GM23248 (cell line): ENCODE measurements at regions not wholly inside any gene's neighbourhood (a gene's known extent, or its start where the extent isn't known, plus 50 kb on each side); places are given as distances from the start of the nearest gene placed in this dataset.

ENCODE experiments used
- DNase-seq: peaks from one replicate; pipeline ENCODE4 v3.0.0-alpha.2; 2015
- H2AFZ ChIP-seq: fragments of 200-600 bp; sonication (generic); 2 replicates; pipeline ENCODE4 v1.6.1; 2016; ENCODE audit warnings: antibody characterized with exemption
- H3F3A ChIP-seq: fragments of 200-600 bp; sonication (generic); 2 replicates; pipeline ENCODE4 v1.6.1; 2016; ENCODE audit warnings: mild to moderate bottlenecking, antibody characterized with exemption, mixed run types; ENCODE audit not compliant: insufficient read depth
- H3K27ac ChIP-seq: fragments of 200-600 bp; sonication (generic); 2 replicates; pipeline ENCODE4 v1.5.1; 2016; ENCODE audit warnings: mild to moderate bottlenecking
- H3K27me3 ChIP-seq: fragments of 200-600 bp; sonication (generic); replicated peaks from 2 replicates; pipeline ENCODE4 v1.6.1; 2016; ENCODE audit warnings: mild to moderate bottlenecking; ENCODE audit not compliant: insufficient read depth
- H3K36me3 ChIP-seq: fragments of 200-600 bp; sonication (generic); 2 replicates; pipeline ENCODE4 v1.6.1; 2016; ENCODE audit warnings: low read depth, mild to moderate bottlenecking
- H3K4me1 ChIP-seq: fragments of 200-600 bp; sonication (generic); 2 replicates; pipeline ENCODE4 v1.6.1; 2016; ENCODE audit warnings: mild to moderate bottlenecking; ENCODE audit not compliant: insufficient read depth
- H3K4me2 ChIP-seq: fragments of 200-600 bp; sonication (generic); one replicate; pipeline ENCODE4 v1.6.1; 2016; ENCODE audit warnings: mild to moderate bottlenecking; ENCODE audit not compliant: unreplicated experiment
- H3K4me3 ChIP-seq: fragments of 200-600 bp; sonication (generic); 2 replicates; pipeline ENCODE4 v1.5.1; 2016; ENCODE audit warnings: mild to moderate bottlenecking
- H3K79me2 ChIP-seq: fragments of 200-600 bp; sonication (generic); 2 replicates; pipeline ENCODE4 v1.6.1; 2016; ENCODE audit warnings: mild to moderate bottlenecking; ENCODE audit not compliant: insufficient read depth
- H3K9ac ChIP-seq: fragments of 200-600 bp; sonication (generic); 2 replicates; pipeline ENCODE4 v1.6.1; 2016; ENCODE audit warnings: mild to moderate bottlenecking
- H3K9me2 ChIP-seq: fragments of 200-600 bp; sonication (generic); 2 replicates; pipeline ENCODE4 v1.6.1; 2016; ENCODE audit warnings: mixed run types, mild to moderate bottlenecking, moderate library complexity; ENCODE audit not compliant: insufficient read depth
- H3K9me3 ChIP-seq: fragments of 200-600 bp; sonication (generic); one replicate; pipeline ENCODE4 v1.6.1; 2017; ENCODE audit warnings: low read depth
- H4K20me1 ChIP-seq: fragments of 200-600 bp; sonication (generic); 2 replicates; pipeline ENCODE4 v1.6.0; 2016; ENCODE audit not compliant: insufficient read depth
- EZH2 ChIP-seq: fragments of 200-600 bp; sonication (generic); IDR thresholded peaks from 2 replicates; pipeline ENCODE4 v1.6.1; 2018; ENCODE audit warnings: antibody characterized with exemption, mild to moderate bottlenecking; ENCODE audit not compliant: insufficient read depth, poor library complexity, severe bottlenecking
- EZH2phosphoT487 ChIP-seq: fragments of 200-600 bp; sonication (generic); IDR thresholded peaks from 2 replicates; pipeline ENCODE4 v1.6.1; 2018; ENCODE audit warnings: antibody characterized with exemption, moderate library complexity, mild to moderate bottlenecking, low read depth; ENCODE audit not compliant: insufficient read depth
- WGBS, 2 experiments: methylation state at CpG; one replicate each; pipeline ENCODE4 v1.1.6; 2015 to 2017; ENCODE audit warnings: low lambda C conversion rate in 2 of 2, low coverage in 1 of 2; ENCODE audit errors: missing lambda C conversion rate in 2 of 2; 5-methylcytosine and 5-hydroxymethylcytosine counted together
- in situ Hi-C: fragments of 300-500 bp; cut with MboI; formaldehyde crosslinking; loops from 2 replicates; pipeline ENCODE4 v1.15.0; 2020

- Histone ChIP-seq H3K36me3 (no peaks in the 10 kb centered on the region), H3K9me2 (no peaks in the 10 kb centered on the region), H3K9me3 (no peaks in the 10 kb centered on the region), H3K4me1 (peaks cover 8% of the 10 kb centered on the region), H2AFZ (0 out of 2 replicates have a peak overlapping the region, but pooled peaks have one; percentile 16), H3K79me2 (no peaks in the 10 kb centered on the region), H3K4me3 (no peak overlapping the region), H3K4me2 (no peak overlapping the region), H4K20me1 (no peaks in the 10 kb centered on the region), H3K27ac (no peak overlapping the region), H3F3A (peaks cover 7% of the 10 kb centered on the region), H3K27me3 (no peaks in the 10 kb centered on the region), H3K9ac (no peak overlapping the region)
- in situ Hi-C loops = no loop called here
- no peak for TF ChIP-seq EZH2
- no peak for TF ChIP-seq EZH2phosphoT487
- no peak for DNase-seq
- 18 to 19% methylated on average over 4 of the region's 4 CpGs for WGBS, 2 experiments
These were observed 72.1 kb upstream of the DNAH5 start for GRCh38 chr5:14016549-14016948.

DNA sequence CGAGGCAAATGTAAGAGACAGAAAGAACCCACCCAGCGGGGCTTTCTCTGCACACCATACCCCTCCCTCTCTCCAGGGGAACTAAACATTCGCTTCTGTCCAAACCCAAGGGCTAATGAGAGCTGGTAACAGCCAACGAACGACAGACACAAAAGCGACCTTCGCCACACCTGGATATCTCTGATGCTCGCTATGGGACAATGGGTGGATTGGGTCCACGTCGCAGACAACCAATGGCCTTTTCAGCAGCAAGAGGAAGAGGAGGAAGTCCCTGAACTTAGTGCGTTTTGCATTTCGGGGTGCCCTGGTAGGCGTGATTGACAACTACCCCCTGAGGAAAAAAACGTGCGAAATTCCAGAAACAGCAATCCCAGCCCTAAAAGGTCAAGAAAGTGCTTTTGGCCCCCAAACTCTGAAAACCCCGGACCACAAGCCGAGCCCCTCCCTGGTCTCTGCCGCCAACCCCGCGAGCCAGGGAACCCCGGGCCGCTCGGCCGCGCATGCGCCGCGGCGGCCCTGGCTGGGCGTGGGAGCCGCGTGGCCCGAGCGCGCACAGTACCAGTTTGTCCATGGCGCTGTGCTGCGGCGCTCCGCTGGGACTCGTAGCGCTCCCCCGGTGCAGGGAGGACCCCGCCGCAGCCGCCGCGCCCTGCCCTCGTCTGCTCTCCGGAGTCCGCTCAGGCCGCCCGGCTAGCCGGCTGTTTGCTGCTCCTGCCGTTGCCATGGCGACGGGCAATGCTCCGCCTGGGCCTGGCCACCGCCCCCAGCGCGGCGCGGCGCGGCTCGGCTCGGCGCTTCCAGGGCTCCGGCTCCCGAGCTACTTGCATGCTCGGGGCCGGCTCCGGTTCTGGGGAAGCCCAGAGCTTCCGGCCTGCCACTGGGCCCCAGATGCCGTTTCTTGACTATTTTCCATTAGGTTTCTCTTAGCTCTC, 66.9 kb upstream of the DNAH5 start:
- peak overlapping the region; percentile 70 for H3K4me3 ChIP-seq
- TF ChIP-seq EZH2 (no peak), EZH2phosphoT487 (no peak)
- H3K9ac ChIP-seq = peak overlapping the region; percentile 80
- no peaks in the 10 kb centered on the region for H3K9me3 ChIP-seq
- no peaks in the 10 kb centered on the region for H3K79me2 ChIP-seq
- WGBS, 2 experiments = 4 to 6% methylated on average over 59 to 64 of the region's 74 CpGs
- H3K36me3 ChIP-seq = no peaks in the 10 kb centered on the region
- peaks cover 14% of the 10 kb centered on the region for H3K4me1 ChIP-seq
- in situ Hi-C loops = no loop called here
- peak; percentile 98 for DNase-seq
- H3K27ac ChIP-seq = peak overlapping the region; percentile 73
- H2AFZ ChIP-seq = peak overlapping the region; percentile 96
- H4K20me1 ChIP-seq = no peaks in the 10 kb centered on the region
- peaks cover 7% of the 10 kb centered on the region for H3F3A ChIP-seq
- no peaks in the 10 kb centered on the region for H3K27me3 ChIP-seq
- H3K9me2 ChIP-seq = no peaks in the 10 kb centered on the region
- H3K4me2 ChIP-seq = peak overlapping the region; percentile 90

DNA sequence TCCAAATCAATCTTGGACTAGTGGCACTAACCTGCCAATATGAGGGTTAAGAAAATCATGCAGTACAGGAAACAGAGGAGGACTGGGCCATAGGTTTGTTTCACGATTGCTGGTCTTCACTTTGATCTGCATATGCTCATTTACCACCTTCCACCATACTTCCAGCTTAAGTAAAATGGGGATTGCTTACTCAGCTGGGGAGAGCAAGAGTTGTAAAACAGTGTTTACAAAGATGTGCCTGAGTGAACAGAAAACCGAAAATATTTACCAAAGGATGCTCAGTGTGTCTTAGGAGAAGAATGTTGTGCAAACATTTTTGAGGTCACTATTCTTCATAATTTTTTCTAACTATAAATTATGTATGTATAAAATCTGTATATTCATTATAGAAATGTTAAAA, 65.1 kb upstream of the DNAH5 start:
- Histone ChIP-seq H3K9me2 (no peaks in the 10 kb centered on the region), H3K27me3 (no peaks in the 10 kb centered on the region), H4K20me1 (no peaks in the 10 kb centered on the region), H3F3A (peaks cover 7% of the 10 kb centered on the region), H3K36me3 (no peaks in the 10 kb centered on the region), H3K4me2 (no peak overlapping the region), H3K9me3 (no peaks in the 10 kb centered on the region), H3K4me3 (no peak overlapping the region), H3K9ac (no peak overlapping the region), H3K79me2 (no peaks in the 10 kb centered on the region), H3K4me1 (peaks cover 14% of the 10 kb centered on the region), H3K27ac (no peak overlapping the region), H2AFZ (0 out of 2 replicates have a peak overlapping the region, but pooled peaks have one; percentile 20)
- TF ChIP-seq EZH2phosphoT487 = no peak
- TF ChIP-seq EZH2 = no peak
- in situ Hi-C loops = no loop called here
- no peak for DNase-seq
- WGBS, 2 experiments = 73 to 83% methylated on average over 2 of the region's 2 CpGs

DNA sequence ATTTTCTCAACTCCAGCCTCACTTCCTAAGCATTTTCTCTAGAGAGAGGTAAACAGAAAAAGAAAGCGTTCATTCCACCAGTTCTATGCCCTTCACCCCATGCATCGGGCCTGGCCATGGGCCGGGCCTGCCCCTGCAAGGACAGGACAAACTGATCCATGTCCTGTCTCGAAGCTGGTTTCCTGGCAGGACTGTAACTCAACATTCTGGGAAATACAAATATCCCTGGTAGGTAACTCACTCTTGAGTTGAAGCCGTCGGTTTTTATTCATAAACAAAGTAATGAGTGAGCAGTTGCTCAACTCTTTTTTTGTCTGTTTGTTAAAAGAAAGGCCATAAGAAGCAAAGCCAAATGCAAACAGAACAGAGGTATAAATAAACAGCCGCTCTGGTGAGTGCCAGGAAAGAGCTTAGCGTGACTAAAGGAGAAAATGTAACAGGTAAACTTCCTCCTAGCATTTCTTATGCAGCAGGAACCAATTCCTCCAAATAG, 64.4 kb upstream of the DNAH5 start:
- in situ Hi-C loops = no loop called here
- H3K4me2 ChIP-seq = no peak overlapping the region
- no peaks in the 10 kb centered on the region for H4K20me1 ChIP-seq
- no peaks in the 10 kb centered on the region for H3K27me3 ChIP-seq
- H3K4me1 ChIP-seq = peaks cover 14% of the 10 kb centered on the region
- no peak overlapping the region for H3K4me3 ChIP-seq
- H3K9me2 ChIP-seq = no peaks in the 10 kb centered on the region
- no peak overlapping the region for H3K9ac ChIP-seq
- H3K9me3 ChIP-seq = no peaks in the 10 kb centered on the region
- H3F3A ChIP-seq = peaks cover 7% of the 10 kb centered on the region
- H3K79me2 ChIP-seq = no peaks in the 10 kb centered on the region
- TF ChIP-seq EZH2 (no peak), EZH2phosphoT487 (no peak)
- H2AFZ ChIP-seq = no peak overlapping the region
- WGBS, 2 experiments = 80 to 81% methylated on average over 8 of the region's 8 CpGs
- no peaks in the 10 kb centered on the region for H3K36me3 ChIP-seq
- H3K27ac ChIP-seq = no peak overlapping the region
- no peak for DNase-seq
